ENCODE measurements at regions not wholly inside any gene's neighbourhood (a gene's known extent, or its start where the extent isn't known, plus 50 kb on each side); places are given as distances from the start of the nearest gene placed in this dataset.

DNA sequence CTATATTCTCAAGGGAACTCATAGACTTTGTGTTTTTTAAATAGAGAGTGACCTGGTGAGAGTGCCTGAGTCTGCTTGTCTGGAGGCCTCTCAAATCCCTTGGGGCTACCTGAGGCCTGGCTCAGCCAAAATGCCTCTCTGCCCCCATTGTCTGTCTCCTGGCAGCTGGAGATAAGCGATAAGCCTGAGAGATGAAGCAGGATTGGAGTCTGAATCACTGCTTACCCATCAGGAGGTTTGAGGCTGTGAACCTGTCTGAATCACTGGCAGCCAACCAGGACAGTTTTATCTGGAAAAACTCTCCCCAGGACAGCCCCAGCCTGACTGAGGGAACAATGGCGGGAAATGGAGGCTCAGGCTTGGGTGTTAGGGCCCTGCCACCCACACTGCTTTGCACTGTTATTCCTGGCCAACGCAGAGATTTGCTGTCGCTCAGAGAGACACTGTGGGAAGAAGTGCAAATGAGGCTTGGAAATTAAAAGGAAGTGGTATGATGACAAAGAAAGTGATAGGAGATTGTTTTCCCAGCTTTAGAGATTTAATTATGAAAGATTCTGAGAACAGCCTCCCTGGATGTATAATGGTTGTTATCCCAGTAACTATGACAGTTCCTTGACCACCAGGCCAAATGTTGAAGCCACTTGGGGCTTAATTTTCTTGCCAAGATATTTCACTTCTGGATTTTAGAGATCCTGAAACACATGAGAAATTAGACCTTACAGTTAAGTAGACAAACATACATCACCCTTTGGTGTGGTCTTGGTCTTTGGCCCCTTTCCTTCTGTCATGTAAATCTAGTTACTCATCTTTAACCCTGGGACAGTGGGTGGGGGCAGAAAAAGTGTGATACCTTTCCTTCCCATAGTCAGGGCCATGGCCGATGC is 102.1 kb downstream of the RASSF10 start:
- DNase-seq (ENCODE audit: insufficient read length, low spot score) = peak; percentile 39
- peak; percentile 53 for FAIRE-seq
- TF ChIP-seq POLR2A (IDR thresholded peaks at IDR 0.05; ENCODE audit: low read depth, low read length) = no peak

- FAIRE-seq = no peak
- TF ChIP-seq POLR2A (IDR thresholded peaks at IDR 0.05; ENCODE audit: low read depth, low read length) = no peak
- DNase-seq (ENCODE audit: insufficient read length, low spot score) = no peak
These were observed 102.7 kb downstream of the RASSF10 start for GRCh38 chr11:13111813-13112130.

GRCh38 chr11:13114566-13115379 is 105.7 kb downstream of the RASSF10 start:
- no peak for FAIRE-seq
- no peak for TF ChIP-seq POLR2A (IDR thresholded peaks at IDR 0.05; ENCODE audit: low read depth, low read length)

GRCh38 chr11:13115380-13115675 is 106.2 kb downstream of the RASSF10 start:
- TF ChIP-seq POLR2A (IDR thresholded peaks at IDR 0.05; ENCODE audit: low read depth, low read length) = no peak
- FAIRE-seq (no peak), DNase-seq (ENCODE audit: insufficient read length, low spot score) (no peak)

More at GRCh38 chr11:13114566-13115379, 105.7 kb downstream of the RASSF10 start:
- no peak for DNase-seq (ENCODE audit: insufficient read length, low spot score)

GRCh38 chr11:13116491-13116890 is 107.4 kb downstream of the RASSF10 start:
- no peak for FAIRE-seq
- no peak for TF ChIP-seq POLR2A (IDR thresholded peaks at IDR 0.05; ENCODE audit: low read depth, low read length)

GRCh38 chr11:13117344-13117743 is 108.2 kb downstream of the RASSF10 start:
- FAIRE-seq (no peak), DNase-seq (ENCODE audit: insufficient read length, low spot score) (no peak)
- no peak for TF ChIP-seq POLR2A (IDR thresholded peaks at IDR 0.05; ENCODE audit: low read depth, low read length)

More at GRCh38 chr11:13116491-13116890, 107.4 kb downstream of the RASSF10 start:
- no peak for DNase-seq (ENCODE audit: insufficient read length, low spot score)

GRCh38 chr11:13118194-13118593 is 109.1 kb downstream of the RASSF10 start:
- FAIRE-seq = peak; percentile 97
- no peak for TF ChIP-seq POLR2A (IDR thresholded peaks at IDR 0.05; ENCODE audit: low read depth, low read length)
- peak; percentile 61 for DNase-seq (ENCODE audit: insufficient read length, low spot score)

- FAIRE-seq (no peak), DNase-seq (ENCODE audit: insufficient read length, low spot score) (no peak)
- TF ChIP-seq POLR2A (IDR thresholded peaks at IDR 0.05; ENCODE audit: low read depth, low read length) = peak; percentile 77
These were observed 109.5 kb downstream of the RASSF10 start for GRCh38 chr11:13118650-13119049.

GRCh38 chr11:13119361-13119760 is 110.2 kb downstream of the RASSF10 start:
- FAIRE-seq = peak; percentile 38
- TF ChIP-seq POLR2A (IDR thresholded peaks at IDR 0.05; ENCODE audit: low read depth, low read length) = no peak
- no peak for DNase-seq (ENCODE audit: insufficient read length, low spot score)

DNA sequence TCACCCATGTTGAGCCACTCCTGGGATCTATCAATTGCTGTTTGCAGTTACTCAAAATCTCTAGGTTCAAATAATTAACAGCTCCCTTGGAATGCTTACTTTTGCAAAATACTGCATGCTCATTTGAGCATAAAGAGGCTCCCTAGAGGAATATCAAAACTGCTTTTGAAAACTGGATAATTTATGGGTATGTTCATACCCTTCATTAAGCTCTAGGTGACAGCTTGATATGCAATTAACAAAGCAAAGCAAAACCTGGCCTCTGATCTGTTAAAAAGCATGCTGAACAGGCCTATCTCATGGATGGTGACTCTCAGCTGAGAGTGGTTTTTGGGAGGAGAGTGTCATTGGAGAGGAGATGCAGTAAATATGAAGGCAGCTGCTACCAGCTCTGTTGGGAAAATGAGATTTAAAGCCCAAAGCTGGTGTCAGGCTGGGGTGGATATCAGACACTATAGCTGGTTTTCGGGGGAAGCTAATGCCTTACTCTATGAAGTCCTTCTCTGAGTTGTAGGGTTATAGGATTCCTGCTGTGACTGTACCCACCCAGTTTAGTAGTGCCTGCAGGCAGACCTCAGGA is 110.9 kb downstream of the RASSF10 start:
- DNase-seq (ENCODE audit: insufficient read length, low spot score) (no peak), FAIRE-seq (no peak)
- TF ChIP-seq POLR2A (IDR thresholded peaks at IDR 0.05; ENCODE audit: low read depth, low read length) = no peak

- no peak for FAIRE-seq
These were observed 111.6 kb downstream of the RASSF10 start for GRCh38 chr11:13120691-13121090.

GRCh38 chr11:13126430-13126829 is 117.3 kb downstream of the RASSF10 start:
- peak; percentile 99 for FAIRE-seq
- TF ChIP-seq POLR2A (IDR thresholded peaks at IDR 0.05; ENCODE audit: low read depth, low read length) = no peak
- no peak for DNase-seq (ENCODE audit: insufficient read length, low spot score)

More at GRCh38 chr11:13120691-13121090, 111.6 kb downstream of the RASSF10 start:
- DNase-seq (ENCODE audit: insufficient read length, low spot score) = no peak
- TF ChIP-seq POLR2A (IDR thresholded peaks at IDR 0.05; ENCODE audit: low read depth, low read length) = no peak

GRCh38 chr11:13127161-13127560 is 118.0 kb downstream of the RASSF10 start:
- peak; percentile 20 for FAIRE-seq
- no peak for TF ChIP-seq POLR2A (IDR thresholded peaks at IDR 0.05; ENCODE audit: low read depth, low read length)
- DNase-seq (ENCODE audit: insufficient read length, low spot score) = no peak

- no peak for FAIRE-seq
- no peak for TF ChIP-seq POLR2A (IDR thresholded peaks at IDR 0.05; ENCODE audit: low read depth, low read length)
- no peak for DNase-seq (ENCODE audit: insufficient read length, low spot score)
These were observed 119.2 kb downstream of the RASSF10 start for GRCh38 chr11:13128354-13128753.
